Left colon (tissue), 2 donors: ENCODE measurements at regions not wholly inside any gene's neighbourhood (a gene's known extent, or its start where the extent isn't known, plus 50 kb on each side); places are given as distances from the start of the nearest gene placed in this dataset.

Source experiments
- ATAC-seq: fragments of 200-7000 bp; cut with Tn5 transposase; one replicate; pipeline ENCODE4 v1.9.1; 2020; ENCODE audit warnings: mild to moderate bottlenecking, moderate library complexity
- DNase-seq, 2 donors: peaks; one replicate each; pipeline ENCODE4 v3.0.0-alpha.2; 2020
- intact Hi-C, 2 donors: fragments of 100-400 bp; cut with DNase I in 1 of 2; cut with micrococcal nuclease in 1 of 2; formaldehyde crosslinking; loops; one replicate each; pipeline versions ENCODE4 v1.11.2 to v1.14.0; 2022; cut with DNase I, micrococcal nuclease
- donor health status: DM: no; HTN: no; CAD: no.
- donor health status: DM: yes; HTN: yes; CAD: no.

DNA sequence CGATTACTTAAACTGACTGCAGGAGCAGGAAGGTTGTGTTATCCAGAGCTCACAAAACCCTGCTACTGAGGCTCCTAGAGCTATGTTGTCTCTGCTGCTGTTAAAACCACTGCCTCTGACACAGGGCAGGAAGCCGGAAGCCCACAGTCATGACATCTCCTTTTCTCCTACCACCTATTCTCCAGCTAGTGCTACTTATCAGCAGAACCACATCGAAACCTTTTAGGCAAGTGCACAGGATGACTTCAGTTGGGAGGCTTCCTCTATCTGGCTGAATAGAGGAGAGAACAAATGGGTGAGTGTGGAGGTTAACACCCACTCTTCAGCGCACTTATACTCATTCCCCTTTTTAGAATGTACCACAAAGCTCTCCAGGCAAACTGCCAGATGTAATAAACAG is 638.0 kb downstream of the OTOL1 start:
- DNase-seq (no peak), ATAC-seq (no peak)
- intact Hi-C loops: no loop called here

DNA sequence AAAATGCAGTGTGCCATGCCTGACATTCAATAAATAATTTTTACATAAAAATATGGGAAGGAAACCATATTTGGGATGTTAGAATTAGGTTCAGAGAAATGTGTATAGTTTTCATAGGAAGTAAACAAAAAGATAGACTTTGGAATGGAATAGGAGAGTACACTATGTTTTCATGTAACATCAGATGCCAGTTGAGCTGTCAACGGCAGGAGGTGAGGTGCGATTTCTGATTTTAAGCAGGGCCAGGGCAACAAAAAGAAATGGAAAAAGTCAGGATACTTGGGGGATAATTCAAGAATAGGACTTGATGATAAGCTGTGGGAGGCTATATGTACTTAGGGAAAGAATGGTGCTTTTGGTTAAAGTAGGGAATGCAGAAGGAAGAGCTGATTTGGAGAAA is 639.5 kb downstream of the OTOL1 start:
- intact Hi-C loops: no loop called here
- no peak for ATAC-seq
- no peak for DNase-seq

DNA sequence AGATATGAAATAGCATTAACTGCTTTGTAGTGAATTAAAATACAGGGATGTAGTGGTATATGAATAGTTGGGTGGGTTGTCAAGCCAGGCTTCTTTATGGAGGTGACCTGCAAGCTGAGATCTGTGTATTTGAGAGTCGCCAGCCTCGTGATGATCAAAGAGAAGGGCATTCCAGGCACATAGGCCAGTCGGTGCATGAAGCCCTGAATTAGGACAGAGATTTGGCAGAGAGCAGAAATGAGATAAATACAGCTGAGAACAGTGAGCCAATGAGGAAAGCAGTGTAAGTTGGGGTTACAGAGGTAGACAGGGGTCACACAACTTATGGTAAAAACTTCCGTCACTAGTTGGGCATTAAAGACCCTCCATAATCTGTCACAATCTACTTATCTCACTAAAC is 641.9 kb downstream of the OTOL1 start:
- intact Hi-C loops: no loop called here
- DNase-seq (no peak), ATAC-seq (no peak)

DNA sequence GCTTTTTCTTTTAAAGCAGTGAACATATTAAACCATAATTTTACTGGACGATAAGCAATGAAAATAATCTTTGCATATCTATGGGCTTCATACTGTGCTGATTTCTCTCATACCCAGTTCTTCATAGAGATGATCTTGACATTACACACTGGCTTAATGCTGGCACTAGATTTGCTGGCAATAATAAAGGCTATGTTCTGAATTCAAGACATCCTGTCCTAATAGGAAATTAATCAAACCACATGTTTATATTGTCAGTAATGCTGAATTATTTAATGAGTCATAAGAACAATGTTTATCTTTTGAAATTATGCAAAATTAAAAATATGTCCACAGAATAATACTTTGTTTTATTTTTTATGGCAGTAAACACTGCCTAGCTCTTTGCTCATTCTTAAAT is 643.2 kb downstream of the OTOL1 start:
- DNase-seq (no peak), ATAC-seq (no peak)
- intact Hi-C loops: no loop called here

DNA sequence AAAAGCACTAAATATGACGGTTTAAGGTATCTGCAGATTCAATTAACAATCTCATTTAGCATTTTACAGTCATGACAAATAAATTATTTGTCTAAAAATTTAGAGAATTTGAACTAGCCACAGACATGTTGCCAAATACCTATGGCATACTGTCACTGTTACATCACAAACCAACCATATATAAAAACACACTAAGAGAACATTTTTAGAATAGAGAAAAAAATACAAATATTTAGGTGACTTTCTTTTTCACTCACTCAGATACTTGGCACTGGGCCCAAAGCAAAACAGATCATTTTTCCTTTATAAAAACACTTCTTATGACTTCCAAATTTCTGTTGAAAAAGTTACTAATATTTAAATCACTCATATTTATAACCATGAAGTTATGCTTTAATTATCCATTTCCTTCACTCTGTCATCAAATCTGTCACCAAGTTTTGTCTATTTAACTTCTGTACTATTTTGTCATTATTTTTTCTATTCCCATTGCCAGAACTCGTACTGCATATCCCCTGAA is 644.7 kb downstream of the OTOL1 start:
- intact Hi-C loops: no loop called here
- DNase-seq: no peak
- no peak for ATAC-seq

DNA sequence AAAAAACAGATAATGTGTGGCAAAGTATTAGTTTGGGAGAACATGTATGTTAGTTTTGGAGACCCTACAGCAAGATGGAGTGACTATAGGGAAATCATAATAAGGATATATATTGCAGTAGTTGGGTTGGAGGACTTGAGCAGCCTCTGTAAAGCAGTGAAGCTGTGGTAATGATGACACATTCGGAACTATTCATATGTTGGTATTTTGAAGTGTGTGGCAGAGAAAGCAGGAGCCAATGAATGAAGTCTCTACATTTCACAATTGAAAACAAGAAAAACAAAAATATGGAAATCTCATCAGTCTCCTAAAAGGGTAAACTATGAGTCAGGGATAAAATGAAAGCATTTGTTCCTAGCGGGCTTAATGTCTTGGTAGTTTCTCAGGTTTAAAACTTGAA is 645.9 kb downstream of the OTOL1 start:
- no peak for DNase-seq

DNA sequence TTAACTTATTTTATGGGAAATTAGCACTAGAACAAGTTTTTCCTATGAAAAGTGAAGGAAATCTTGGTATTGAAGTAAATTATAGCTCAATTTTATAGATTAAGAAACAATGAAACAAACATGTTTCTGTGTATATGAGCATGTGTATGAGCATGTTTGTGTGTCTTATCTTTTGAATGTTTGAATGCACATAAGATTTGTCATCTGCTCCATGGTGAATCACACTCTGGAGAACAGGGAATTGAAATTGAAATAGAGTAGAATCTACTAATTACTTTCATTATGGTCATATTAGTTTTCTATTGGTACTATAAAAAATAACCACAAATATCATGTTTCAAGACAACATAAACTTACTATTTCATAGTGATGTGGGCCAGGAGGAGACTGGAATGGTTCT is 646.6 kb downstream of the OTOL1 start:
- ATAC-seq: no peak
- intact Hi-C loops: no loop called here
- no peak for DNase-seq

More for the DNA sequence above, 645.9 kb downstream of the OTOL1 start:
- no peak for ATAC-seq
- intact Hi-C loops: no loop called here

DNA sequence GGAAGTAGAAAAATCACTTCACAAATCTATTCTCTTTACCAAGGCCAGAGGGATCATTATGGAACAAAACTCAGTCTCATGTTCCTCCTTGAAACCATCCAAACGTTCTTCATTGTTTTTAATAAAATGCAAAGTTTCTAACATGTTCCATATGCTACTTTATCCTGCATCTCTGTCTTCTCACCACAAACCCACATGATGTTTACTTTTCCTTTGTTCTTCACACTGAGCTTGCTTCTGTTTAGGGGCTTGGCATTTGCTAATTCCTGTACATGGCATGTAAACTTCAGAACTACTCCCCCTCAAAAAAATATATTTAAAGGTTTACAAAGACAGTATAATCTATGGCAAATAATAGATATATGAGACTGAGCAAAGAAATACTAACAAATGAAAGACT is 651.4 kb downstream of the OTOL1 start:
- intact Hi-C loops: no loop called here
- no peak for DNase-seq
- ATAC-seq: no peak

DNA sequence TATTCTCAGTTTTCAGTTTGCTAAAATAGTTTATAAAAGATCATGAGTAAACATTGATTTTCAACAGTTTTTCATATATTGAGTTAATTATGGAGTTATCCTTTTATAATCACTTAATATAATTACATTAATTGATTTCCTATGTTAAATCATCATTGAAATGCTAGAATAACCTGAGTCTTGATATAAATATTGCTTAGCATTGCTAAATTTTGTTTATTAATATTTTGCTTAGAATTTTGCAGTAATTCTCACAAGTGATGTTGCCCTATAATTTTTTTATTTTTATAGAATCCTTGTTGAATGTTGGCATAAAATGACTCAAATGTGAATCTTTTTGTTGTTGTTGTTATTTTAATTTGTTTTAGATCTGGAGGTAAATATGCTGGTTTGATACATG is 654.2 kb downstream of the OTOL1 start:
- intact Hi-C loops: no loop called here
- no peak for ATAC-seq

DNA sequence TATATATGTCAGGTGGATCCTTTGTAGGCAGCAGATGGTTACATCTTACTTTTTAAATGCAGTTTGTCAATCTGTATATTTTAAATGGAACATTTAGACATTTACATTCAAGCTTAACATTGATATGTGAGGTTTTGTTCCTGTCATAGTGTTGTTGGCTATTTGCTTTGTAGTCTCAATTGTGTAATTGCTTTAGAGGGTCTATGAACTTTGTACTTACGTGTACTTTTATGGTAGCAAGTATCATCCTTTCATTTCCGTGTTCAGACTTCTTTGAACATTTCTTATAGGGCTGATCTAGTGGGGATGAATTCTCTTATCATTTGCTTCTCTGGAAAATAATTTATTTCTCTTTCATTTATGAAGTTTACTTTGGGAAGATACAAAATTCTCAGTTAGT is 656.0 kb downstream of the OTOL1 start:
- DNase-seq (no peak), ATAC-seq (peak; percentile 32)
- intact Hi-C loops: no loop called here

More for the DNA sequence above, 654.2 kb downstream of the OTOL1 start:
- no peak for DNase-seq

DNA sequence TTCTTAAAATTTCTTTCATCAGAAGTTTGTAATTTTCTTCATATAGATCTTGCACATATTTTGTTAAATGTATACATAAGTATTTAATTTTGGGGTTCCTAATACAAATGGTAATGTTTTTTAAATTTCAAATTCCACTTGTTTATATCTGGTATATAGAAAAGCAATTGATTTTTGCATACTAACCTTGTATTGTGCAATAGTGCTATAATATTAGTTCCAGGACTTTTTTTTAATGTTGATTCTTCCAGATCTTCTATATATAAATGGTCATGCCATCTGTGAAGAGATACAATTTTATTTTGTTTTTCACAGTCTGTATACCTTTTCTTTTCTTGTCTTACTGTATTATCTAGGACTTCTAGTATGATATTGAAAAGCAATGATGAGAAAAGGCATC is 665.0 kb downstream of the OTOL1 start:
- no peak for DNase-seq
- no peak for ATAC-seq
- intact Hi-C loops: no loop called here

DNA sequence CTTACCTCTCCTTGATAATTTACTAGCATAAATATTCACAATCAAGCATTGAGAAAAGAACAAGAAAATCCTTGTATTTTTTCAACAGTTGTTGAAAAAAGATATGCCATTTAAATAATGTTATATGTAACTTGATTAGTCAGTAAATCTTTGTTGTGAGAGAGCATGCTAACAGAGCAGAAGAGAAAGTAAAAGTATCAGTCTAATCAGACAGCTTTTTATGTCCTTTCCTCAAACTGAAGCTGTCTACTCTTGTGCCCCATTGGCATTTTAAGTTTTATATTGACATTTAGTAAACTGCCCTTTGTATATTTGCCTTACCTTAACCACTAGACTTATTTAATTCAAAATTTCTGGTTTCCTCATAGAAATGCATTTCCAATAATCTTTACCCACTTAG is 668.7 kb downstream of the OTOL1 start:
- ATAC-seq: no peak
- DNase-seq: no peak
- intact Hi-C loops: no loop called here

DNA sequence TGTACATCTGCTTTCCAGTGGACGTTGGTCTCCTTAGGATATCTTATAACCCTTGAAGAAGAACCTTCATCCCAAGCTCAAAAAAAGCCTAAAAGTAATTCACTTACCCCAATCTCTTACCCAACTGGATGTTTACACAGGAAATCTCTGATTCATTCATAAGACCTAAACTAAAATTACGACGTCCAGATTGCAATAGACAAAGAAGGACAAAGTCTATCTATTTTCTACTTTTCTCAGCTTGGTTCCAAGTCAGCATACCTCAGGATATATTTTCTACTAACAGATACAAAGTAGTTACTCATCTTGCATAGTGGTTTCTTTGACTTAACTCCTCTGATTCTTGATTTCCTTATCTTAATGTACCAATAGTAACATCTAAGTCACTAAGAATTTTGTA is 669.9 kb downstream of the OTOL1 start:
- intact Hi-C loops: no loop called here
- DNase-seq (no peak), ATAC-seq (no peak)

DNA sequence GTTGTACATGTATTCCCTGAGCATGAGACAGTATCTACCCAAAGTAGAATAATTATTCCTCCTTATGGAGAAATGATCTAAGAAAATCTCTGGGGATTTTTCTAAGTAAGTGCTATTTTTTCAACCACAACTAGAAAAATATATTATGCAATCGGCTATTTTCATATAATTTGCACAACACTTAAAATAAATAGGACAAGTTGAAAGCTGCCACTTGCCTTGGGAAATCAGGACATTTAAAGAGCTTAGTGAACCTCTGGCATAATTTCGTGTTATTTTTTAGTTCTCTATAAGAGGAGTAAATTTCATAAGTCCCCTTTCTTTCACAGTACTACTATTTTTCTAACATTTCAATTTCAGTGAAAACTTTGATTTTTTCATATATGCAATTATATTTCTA is 672.1 kb downstream of the OTOL1 start:
- intact Hi-C loops: no loop called here
- DNase-seq: no peak
- ATAC-seq: no peak

DNA sequence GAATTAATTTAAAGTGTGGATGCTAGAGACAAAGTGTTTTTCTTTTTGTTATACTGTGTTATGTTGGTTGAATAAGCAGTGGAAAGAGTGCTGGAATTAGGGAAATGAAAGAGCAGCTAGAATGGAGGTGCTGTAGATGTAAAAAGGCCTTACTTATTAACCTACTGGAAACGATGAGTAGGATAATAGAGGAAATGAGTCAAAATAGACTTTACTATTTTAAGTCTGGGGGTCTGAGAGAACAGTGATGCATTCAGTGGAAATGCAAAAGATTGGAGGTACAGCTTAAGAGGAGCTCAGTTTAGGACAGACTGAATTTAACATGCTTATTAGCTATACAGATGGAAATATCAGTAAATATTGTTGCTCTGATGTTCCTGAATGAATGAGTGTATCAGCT is 674.0 kb downstream of the OTOL1 start:
- DNase-seq: no peak
- no peak for ATAC-seq
- intact Hi-C loops: no loop called here

DNA sequence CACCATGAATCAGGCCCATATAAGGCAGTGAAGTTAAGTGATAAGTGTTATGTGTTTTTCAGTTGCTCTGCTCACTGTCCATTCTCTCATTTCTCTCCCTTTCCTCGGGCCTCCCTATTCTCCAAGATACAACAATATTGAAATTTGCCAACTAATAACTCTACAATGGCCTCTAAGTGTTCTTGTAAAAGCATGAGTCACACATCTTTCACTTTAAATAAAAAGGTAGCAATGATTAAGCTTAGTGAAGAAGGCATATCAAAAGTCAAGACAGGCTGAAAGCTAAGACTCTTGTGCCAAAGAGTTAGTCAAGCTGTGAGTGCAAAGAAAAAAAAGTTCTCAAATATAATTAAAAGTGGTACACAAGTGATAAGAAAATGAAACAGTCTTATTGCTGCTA is 675.4 kb downstream of the OTOL1 start:
- intact Hi-C loops: no loop called here
- no peak for DNase-seq
- no peak for ATAC-seq

DNA sequence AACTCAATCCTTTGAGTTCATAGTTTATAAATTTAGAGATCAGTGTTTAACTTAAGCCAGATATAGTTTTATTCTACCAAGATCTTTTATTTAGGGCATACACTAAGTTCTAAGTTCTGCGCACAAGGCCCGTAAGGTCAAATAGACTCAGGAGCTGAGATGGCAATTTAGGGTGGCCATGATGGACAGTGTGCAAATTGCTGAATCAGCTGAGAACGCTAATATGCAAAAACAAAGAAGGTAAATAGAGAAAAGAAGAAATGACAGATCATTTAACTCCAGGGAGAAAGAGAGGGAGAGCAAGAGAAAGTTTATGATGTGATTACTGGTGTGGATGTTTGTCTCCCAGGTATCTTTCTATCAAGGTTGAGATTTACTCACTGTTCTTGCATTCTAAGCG is 678.5 kb downstream of the OTOL1 start:
- ATAC-seq (no peak), DNase-seq (no peak)
- intact Hi-C loops: no loop called here

DNA sequence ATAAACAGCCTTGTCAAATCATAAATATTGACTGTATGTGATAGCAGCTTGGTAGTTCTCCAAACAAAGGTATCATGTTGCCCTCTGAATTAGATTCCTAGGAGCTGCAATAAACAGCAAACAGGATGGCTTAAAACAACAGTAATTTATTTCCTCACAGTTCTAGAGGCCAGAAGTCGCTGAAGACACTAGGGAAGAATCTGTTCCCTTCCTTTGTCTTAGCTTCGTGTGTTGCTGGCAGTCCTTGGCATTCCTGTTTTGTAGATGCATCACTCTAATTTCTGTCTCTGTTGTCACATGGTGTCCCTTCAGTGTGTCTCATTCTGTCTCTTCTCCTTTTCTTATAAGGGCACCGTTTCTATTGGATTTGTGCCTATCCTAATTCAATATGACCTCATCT is 679.3 kb downstream of the OTOL1 start:
- intact Hi-C loops: no loop called here
- no peak for DNase-seq
- ATAC-seq: no peak

DNA sequence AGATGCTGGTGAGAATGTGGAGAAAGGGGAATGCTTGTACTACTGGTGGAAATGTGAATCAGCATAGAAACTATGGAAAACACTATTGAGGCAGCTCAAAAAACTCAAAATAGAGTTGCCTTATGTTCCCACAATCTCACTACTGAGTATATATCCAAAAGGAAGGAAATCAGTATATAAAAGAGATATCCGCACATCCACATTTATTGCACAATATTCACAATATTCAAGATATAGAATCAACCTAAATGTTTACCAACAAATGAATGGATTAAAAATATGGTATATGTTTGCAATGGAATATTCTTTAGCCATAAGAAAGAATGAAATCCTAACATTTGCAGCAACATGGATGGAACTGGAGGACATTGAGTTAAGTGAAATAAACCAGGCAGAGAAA is 686.8 kb downstream of the OTOL1 start:
- ATAC-seq (no peak), DNase-seq (no peak)
- intact Hi-C loops: no loop called here

DNA sequence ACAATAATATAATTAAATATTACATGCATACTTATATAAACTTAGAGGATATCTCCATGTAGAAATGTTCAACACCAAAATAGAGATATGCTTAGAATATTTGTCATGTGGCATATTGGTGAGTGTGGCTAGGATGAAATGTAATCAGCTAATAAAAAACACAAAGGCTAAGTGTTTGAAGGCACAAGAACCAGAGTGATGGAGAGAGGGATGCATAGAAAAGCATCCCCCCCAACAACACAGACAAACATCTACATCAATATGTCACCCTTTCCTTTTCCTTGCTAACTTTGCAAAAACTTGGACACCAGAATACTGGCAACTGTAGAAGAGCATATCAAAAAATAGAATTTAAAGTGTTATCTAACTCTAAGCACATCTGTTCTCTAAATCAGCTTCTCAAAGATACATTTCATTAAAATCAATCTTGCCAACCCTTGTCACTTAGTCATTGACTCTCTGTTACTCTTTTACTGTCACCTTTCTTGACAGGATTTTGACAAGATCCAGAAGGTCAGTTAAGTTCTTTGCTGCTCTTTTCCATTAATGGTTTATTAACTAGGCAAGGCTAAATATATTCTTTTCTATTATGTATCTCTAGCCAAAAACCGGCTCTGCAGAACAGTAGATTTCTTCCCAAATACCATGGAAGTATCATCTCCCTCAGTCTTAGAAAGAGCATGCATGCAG is 695.9 kb downstream of the OTOL1 start:
- DNase-seq (no peak), ATAC-seq (no peak)
- intact Hi-C loops: no loop called here
